Muscle of leg (tissue), 3 donors: ENCODE measurements at regions not wholly inside any gene's neighbourhood (a gene's known extent, or its start where the extent isn't known, plus 50 kb on each side); places are given as distances from the start of the nearest gene placed in this dataset.

ENCODE experiments used
- DNase-seq: peaks from one replicate; pipeline ENCODE4 v3.0.0; 2013
- H3K27ac ChIP-seq: one replicate; pipeline ENCODE4 v1.5.1; 2013; ENCODE audit warnings: mild to moderate bottlenecking, low read length, control low read depth
- H3K27me3 ChIP-seq: one replicate; pipeline ENCODE4 v1.6.1; 2013; ENCODE audit warnings: low read length; ENCODE audit not compliant: control insufficient read depth, insufficient read depth
- H3K36me3 ChIP-seq: one replicate; pipeline ENCODE4 v1.6.1; 2013; ENCODE audit warnings: low read length; ENCODE audit not compliant: control insufficient read depth, insufficient read depth
- H3K4me1 ChIP-seq: one replicate; pipeline ENCODE4 v1.6.1; 2013; ENCODE audit warnings: low read length; ENCODE audit not compliant: control insufficient read depth, insufficient read depth
- H3K4me3 ChIP-seq: one replicate; pipeline ENCODE4 v1.5.1; 2013; ENCODE audit warnings: low read length, control low read depth
- H3K9me3 ChIP-seq: replicated peaks from 2 replicates; pipeline ENCODE4 v1.6.1; 2013; ENCODE audit warnings: low read depth, low read length; ENCODE audit not compliant: control insufficient read depth
- WGBS: methylation state at CpG from one replicate; pipeline ENCODE4 v1.1.5; 2013; ENCODE audit warnings: missing lambda C conversion rate; ENCODE audit not compliant: insufficient coverage; 5-methylcytosine and 5-hydroxymethylcytosine counted together

DNA sequence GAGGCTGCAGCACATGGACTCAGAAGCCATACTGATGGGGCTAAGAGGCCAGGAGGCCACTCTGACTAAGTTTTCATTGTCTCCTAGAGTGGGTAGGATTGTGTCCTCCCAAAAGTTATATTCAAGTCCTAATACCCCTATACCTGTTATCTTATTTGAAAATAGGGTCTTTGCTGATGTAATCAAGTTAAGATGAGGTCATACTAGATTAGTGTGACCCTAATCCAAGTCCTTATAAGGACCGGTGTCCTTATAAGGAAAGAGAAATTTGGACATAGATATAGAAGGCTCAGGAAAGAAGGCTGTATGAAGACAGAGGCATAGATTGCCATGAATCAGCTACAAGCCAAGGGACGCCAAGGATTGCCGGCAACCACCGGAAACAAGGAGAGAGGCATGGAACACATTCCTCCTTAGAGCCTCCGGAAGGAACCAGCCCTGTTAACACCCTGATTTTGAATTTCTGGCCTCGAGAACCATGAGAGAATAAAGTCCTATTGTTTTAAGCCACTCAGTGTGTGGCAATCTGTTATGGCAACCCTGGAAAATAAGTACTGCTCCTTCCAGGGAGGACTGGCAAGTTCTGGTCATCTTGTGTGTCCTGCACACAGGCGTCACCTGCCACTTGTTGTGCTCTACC is 157.0 kb downstream of the EMX2 start:
- Histone ChIP-seq H3K27me3 (peaks cover 2% of the 10 kb centered on the region), H3K4me3 (no peak overlapping the region), H3K36me3 (no peaks in the 10 kb centered on the region), H3K27ac (no peak overlapping the region), H3K9me3 (no peaks in the 10 kb centered on the region), H3K4me1 (no peaks in the 10 kb centered on the region)
- WGBS: 81% methylated on average over 7 of the region's 7 CpGs
- DNase-seq: no peak

DNA sequence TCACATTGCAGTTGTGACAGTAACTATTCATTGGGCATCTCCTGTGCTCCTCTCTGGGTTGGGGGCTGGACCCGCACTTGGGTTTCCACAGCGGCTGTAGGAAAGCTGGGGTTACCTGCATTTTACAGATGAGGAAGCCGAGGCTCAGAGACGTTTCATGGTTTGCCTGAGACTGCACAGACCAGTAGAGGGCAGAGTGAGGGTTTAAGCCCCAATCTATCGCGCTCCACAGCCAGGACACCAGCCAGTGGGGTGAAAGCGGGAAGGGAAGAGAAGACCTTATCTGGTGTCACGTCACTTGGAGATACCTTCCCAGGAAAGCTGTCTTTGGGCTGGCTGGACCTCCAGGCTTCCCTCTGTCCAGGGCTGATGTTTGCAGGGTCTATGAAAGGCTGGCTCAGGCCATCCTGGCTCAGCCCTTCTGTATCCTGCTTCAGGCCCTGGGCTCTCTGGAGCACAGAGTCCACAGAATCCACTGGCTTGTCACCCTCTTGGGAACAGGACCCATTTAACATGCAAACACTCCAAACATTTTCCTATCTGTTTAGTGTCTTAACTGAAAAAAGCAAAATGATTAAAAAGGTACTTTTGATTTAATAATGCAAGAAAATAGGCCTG is 167.7 kb downstream of the EMX2 start:
- Histone ChIP-seq H3K27me3 (no peaks in the 10 kb centered on the region), H3K36me3 (no peaks in the 10 kb centered on the region)
- 84% methylated on average over 8 of the region's 8 CpGs for WGBS

DNA sequence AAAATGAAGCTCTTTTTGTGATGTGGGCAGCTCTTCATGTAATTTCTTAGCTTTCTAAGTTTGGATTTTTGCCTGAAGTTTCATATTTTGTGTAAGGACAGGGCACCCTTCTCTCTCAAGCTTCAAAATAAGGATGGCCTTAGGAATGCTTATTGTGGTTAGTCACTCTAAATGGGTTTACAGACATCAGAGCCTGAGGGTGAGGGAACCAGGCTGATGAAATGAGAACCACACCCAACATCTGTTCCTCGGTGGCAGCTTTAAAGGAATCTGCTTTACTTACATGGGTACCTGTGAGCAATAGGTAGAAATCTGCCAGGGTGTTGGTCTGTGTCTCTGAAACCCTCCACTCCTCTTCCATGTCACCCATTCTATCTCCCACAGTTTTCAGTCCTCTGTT is 174.3 kb downstream of the EMX2 start:
- no peaks in the 10 kb centered on the region for H3K36me3 ChIP-seq
- no peak overlapping the region for H3K27ac ChIP-seq
- no peak for DNase-seq
- peaks cover 4% of the 10 kb centered on the region for H3K9me3 ChIP-seq
- no peak overlapping the region for H3K4me3 ChIP-seq
- H3K27me3 ChIP-seq: no peaks in the 10 kb centered on the region
- H3K4me1 ChIP-seq: peaks cover 7% of the 10 kb centered on the region
- no CpG with 5 or more reads among the region's 1 CpG for WGBS

More for the DNA sequence above, 167.7 kb downstream of the EMX2 start:
- Histone ChIP-seq H3K27ac (no peak overlapping the region), H3K4me1 (no peaks in the 10 kb centered on the region), H3K4me3 (no peak overlapping the region), H3K9me3 (peaks cover 2% of the 10 kb centered on the region)
- DNase-seq: no peak

DNA sequence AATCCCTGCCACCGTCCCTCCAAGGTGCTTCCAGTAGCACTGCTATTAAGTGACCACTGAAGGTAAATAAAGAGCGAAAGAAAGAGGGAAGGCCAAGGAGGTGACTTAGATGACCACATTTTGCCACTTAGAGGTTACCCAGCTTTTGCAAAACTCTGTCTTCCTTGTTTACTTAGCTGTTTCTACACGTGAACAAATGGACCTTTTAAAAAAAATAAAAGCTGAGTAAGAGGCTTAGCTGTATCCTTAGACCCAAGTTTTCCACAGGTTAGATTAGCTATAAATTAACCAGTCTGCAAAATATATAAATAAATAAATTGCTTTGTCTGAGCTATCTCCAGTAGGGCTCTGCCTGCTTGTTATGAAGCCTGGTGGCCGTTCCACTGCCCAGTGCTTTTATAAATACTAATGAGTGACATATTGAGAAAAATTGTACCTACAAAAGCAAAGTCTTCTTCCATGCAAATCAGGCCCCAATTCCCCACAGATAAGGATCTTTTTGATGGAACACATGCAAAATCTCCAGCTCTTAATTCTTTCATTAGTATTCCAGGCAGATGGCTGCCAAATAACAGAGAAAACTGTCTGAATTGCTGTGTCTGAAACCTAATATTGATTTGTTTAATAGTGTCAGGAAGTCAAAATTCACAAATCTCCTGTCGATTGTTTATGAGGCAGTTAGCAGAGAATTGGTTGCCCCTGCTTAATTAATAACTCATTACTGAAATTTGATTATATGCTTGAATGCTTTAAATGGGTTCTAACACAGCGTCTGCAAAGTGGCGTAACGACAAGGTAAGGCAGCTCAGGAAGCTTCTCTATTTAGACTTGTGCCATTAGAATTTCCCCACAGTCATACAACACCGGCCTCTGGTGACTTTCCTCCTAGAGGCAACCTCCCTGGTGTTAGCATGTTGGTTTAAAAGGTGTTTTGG is 176.7 kb downstream of the EMX2 start:
- H3K4me3 ChIP-seq: no peak overlapping the region
- peaks cover 7% of the 10 kb centered on the region for H3K4me1 ChIP-seq
- no peaks in the 10 kb centered on the region for H3K36me3 ChIP-seq
- WGBS: no CpG with 5 or more reads among the region's 9 CpGs
- no peak overlapping the region for H3K27ac ChIP-seq
- no peak for DNase-seq
- H3K9me3 ChIP-seq: peaks cover 4% of the 10 kb centered on the region
- no peaks in the 10 kb centered on the region for H3K27me3 ChIP-seq

DNA sequence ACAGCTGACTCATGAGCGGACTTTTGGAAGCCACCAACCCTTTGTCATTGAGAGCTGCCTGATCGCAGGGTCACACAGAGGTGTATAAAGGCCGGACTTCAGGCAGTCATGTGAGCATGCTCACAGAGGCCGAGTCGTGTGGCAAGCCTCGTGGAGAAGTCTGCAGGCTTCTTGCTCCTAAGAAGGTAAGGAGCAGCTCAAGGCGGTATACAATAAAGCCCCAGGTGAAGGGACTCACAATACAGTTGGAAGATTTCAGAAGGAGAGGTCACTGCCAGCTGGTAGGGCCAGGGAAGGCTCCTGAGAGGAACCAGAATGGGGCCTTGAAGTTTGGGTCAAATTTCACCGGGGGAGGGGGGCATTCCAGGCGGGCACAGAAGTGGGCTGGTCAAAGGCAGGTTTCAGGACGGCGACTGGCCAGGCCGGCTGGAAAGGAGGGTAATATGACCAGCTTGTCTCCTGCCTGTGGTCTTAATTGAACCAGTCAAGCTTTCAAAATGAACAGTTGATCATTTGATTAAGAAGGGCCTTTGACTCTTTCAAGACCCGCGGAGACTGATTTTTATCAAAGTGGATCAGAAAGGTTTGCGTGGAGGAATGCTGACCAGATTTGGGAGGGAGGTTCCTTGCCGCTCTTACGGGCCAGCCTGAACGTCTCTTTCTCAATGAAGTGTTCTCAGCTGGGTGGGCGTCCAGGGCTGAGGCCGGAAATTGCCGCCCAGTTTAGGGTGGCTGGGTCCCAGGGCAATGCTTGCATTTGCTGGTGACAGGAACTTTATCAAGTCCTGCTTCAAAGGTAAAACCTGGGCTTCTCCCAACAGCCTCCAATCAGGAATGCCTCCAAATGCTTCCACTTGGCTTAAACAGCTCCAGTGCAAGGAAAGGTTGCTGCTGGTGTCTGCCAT is 178.6 kb downstream of the EMX2 start:
- WGBS: 47% methylated on average over 19 of the region's 21 CpGs
- no peaks in the 10 kb centered on the region for H3K27me3 ChIP-seq
- peaks cover 2% of the 10 kb centered on the region for H3K9me3 ChIP-seq
- H3K4me1 ChIP-seq: peaks cover 7% of the 10 kb centered on the region
- peak; percentile 33 for DNase-seq
- no peak overlapping the region for H3K27ac ChIP-seq
- H3K4me3 ChIP-seq: no peak overlapping the region
- H3K36me3 ChIP-seq: no peaks in the 10 kb centered on the region

DNA sequence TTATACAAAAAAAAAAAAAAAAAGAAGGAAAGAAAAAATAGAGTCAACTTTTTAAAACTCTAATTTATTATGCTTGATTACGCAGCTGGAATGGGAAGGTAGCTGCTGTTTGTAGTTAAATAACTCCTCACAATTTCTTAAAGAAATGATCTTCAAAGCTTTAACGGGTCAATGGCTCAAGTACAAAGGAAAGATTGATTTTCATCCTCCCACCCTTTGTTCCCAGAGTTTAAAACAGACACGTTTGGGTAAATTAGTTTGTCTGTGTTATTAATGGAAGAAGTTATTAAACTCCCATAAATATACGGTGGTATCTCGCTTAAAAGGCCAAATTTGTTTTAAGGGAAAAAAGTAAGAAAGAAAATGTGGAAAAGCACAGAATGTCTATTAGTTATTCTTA is 179.3 kb downstream of the EMX2 start:
- no peak for DNase-seq
- no peak overlapping the region for H3K27ac ChIP-seq
- H3K4me1 ChIP-seq: peaks cover 10% of the 10 kb centered on the region
- no CpG with 5 or more reads among the region's 5 CpGs for WGBS
- no peak overlapping the region for H3K4me3 ChIP-seq
- peaks cover 2% of the 10 kb centered on the region for H3K9me3 ChIP-seq
- no peaks in the 10 kb centered on the region for H3K36me3 ChIP-seq
- H3K27me3 ChIP-seq: no peaks in the 10 kb centered on the region

- H3K9me3 ChIP-seq: no peaks in the 10 kb centered on the region
- DNase-seq: no peak
- H3K27ac ChIP-seq: no peak overlapping the region
- H3K36me3 ChIP-seq: no peaks in the 10 kb centered on the region
- WGBS: 77% methylated on average over 2 of the region's 4 CpGs
- peaks cover 10% of the 10 kb centered on the region for H3K4me1 ChIP-seq
- peaks cover 2% of the 10 kb centered on the region for H3K27me3 ChIP-seq
- H3K4me3 ChIP-seq: no peak overlapping the region
Measured at GRCh38 chr10:117723343-117723742, 180.8 kb downstream of the EMX2 start.

GRCh38 chr10:117725993-117726392 is 183.4 kb downstream of the EMX2 start:
- H3K27ac ChIP-seq: no peak overlapping the region
- no peak overlapping the region for H3K4me3 ChIP-seq
- no peaks in the 10 kb centered on the region for H3K9me3 ChIP-seq
- H3K27me3 ChIP-seq: peaks cover 7% of the 10 kb centered on the region
- no peaks in the 10 kb centered on the region for H3K36me3 ChIP-seq
- H3K4me1 ChIP-seq: peaks cover 3% of the 10 kb centered on the region
- no peak for DNase-seq
- WGBS: 45% methylated on average over 2 of the region's 3 CpGs

GRCh38 chr10:117726596-117727295 is 184.2 kb downstream of the EMX2 start:
- H3K4me1 ChIP-seq: peaks cover 3% of the 10 kb centered on the region
- H3K9me3 ChIP-seq: no peaks in the 10 kb centered on the region
- H3K36me3 ChIP-seq: no peaks in the 10 kb centered on the region
- H3K4me3 ChIP-seq: no peak overlapping the region
- WGBS: 56% methylated on average over 1 of the region's 2 CpGs
- DNase-seq: peak; percentile 75
- peaks cover 14% of the 10 kb centered on the region for H3K27me3 ChIP-seq
- no peak overlapping the region for H3K27ac ChIP-seq
